ENCODE measurements at regions not wholly inside any gene's neighbourhood (a gene's known extent, or its start where the extent isn't known, plus 50 kb on each side); places are given as distances from the start of the nearest gene placed in this dataset.

DNA sequence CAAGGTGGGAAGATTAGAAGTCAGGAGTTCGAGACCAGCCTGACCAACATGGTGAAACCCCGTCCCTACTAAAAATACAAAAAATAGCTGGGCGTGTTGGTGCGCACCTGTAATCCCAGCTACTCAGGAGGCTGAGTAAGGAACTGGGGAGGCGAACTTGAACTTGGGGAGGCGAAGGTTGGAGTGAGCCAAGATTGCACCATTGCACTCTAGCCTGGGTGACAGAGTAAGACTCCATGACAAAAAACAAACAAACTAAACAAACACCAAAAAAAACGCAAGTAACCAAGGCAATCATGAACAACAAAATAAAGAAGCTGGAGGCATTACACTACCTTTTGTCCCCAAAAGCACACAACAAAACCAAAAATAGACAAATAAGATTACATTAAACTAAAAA, 547.3 kb upstream of the GBE1 start:
- TF ChIP-seq POLR2A (IDR thresholded peaks at IDR 0.05): no peak
- TF ChIP-seq, protein P1, sequence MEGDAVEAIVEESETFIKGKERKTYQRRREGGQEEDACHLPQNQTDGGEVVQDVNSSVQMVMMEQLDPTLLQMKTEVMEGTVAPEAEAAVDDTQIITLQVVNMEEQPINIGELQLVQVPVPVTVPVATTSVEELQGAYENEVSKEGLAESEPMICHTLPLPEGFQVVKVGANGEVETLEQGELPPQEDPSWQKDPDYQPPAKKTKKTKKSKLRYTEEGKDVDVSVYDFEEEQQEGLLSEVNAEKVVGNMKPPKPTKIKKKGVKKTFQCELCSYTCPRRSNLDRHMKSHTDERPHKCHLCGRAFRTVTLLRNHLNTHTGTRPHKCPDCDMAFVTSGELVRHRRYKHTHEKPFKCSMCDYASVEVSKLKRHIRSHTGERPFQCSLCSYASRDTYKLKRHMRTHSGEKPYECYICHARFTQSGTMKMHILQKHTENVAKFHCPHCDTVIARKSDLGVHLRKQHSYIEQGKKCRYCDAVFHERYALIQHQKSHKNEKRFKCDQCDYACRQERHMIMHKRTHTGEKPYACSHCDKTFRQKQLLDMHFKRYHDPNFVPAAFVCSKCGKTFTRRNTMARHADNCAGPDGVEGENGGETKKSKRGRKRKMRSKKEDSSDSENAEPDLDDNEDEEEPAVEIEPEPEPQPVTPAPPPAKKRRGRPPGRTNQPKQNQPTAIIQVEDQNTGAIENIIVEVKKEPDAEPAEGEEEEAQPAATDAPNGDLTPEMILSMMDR (IDR thresholded peaks at IDR 0.05): no peak
